Stomach (tissue), 8 donors: ENCODE measurements at regions not wholly inside any gene's neighbourhood (a gene's known extent, or its start where the extent isn't known, plus 50 kb on each side); places are given as distances from the start of the nearest gene placed in this dataset.
"Not testable (repeated sequence)": the region's sequence is repeated elsewhere in the genome, so short reads cannot be mapped to it uniquely, and the experiment has no call there.

Source experiments
- DNase-seq, 2 donors: peaks; one replicate each; pipeline versions ENCODE4 v3.0.0 to v3.0.0-alpha.2; 2013 to 2019
- H3K27ac ChIP-seq, 5 donors: fragments of 200-600 bp in 4 of 5; sonication (generic) in 4 of 5; one replicate each; pipeline ENCODE4 v1.5.1; 2013 to 2019; ENCODE audit warnings: mild to moderate bottlenecking in 1 of 5, moderate library complexity in 1 of 5
- H3K27me3 ChIP-seq, 3 donors: fragments of 200-600 bp; sonication (generic); one replicate each; pipeline ENCODE4 v1.5.1; 2017 to 2019; ENCODE audit warnings: mixed run types in 1 of 3
- H3K36me3 ChIP-seq, 4 donors: fragments of 200-600 bp; sonication (generic); 1 replicate in 3 of 4; 2 replicates in 1 of 4; pipeline ENCODE4 v1.5.1; 2016 to 2019
- H3K4me1 ChIP-seq, 4 donors: fragments of 200-600 bp; sonication (generic); one replicate each; pipeline ENCODE4 v1.5.1; 2016 to 2019
- H3K4me3 ChIP-seq, 4 donors: fragments of 200-600 bp; sonication (generic) in 3 of 4; one replicate each; pipeline ENCODE4 v1.5.1; 2016 to 2019; ENCODE audit warnings: mild to moderate bottlenecking in 1 of 4
- H3K9me3 ChIP-seq, 4 donors: fragments of 200-600 bp; sonication (generic); one replicate each; pipeline ENCODE4 v1.5.1; 2016 to 2019
- EP300 ChIP-seq: sonication (generic); formaldehyde crosslinking; IDR thresholded peaks from one replicate; pipeline ENCODE4 v1.6.1; 2017; ENCODE audit warnings: antibody characterized with exemption
- POLR2A ChIP-seq, 4 donors: fragments of 450-650 bp; IDR thresholded peaks; one replicate each; pipeline ENCODE4 v1.6.1; 2016; ENCODE audit warnings: antibody characterized with exemption in 4 of 4, control low read depth in 2 of 4, mild to moderate bottlenecking in 1 of 4, moderate library complexity in 1 of 4
- POLR2AphosphoS5 ChIP-seq, 3 donors: sonication (generic); formaldehyde crosslinking; IDR thresholded peaks; one replicate each; pipeline ENCODE4 v1.6.1; 2016; ENCODE audit warnings: antibody characterized with exemption in 3 of 3
- WGBS, 5 donors: extraction: QIAGEN DNeasy Blood & Tissue Kit in 3 of 5; methylation state at CpG; one replicate each; pipeline versions ENCODE4 v1.1.5 to v1.1.7; 2013 to 2018; 5-methylcytosine and 5-hydroxymethylcytosine counted together
- intact Hi-C: fragments of 100-400 bp; cut with DNase I; formaldehyde crosslinking; loops from one replicate; pipeline ENCODE4 v1.15.1; 2023; ENCODE audit warnings: low total_unique reads
- TF ChIP-seq, protein P1 (sequence below), 7 experiments: fragments of 450-650 bp in 4 of 7; fragments of 200-600 bp in 3 of 7; sonication (generic) in 3 of 7; IDR thresholded peaks; one replicate each; pipeline ENCODE4 v1.5.1; 2016 to 2019; ENCODE audit warnings: antibody characterized with exemption in 7 of 7, control low read depth in 2 of 7, mild to moderate bottlenecking in 1 of 7
- donor health status: healthy with polysubstance abuse.
- donor health status: Bipolar disorder and iron deficiency.
- donor health status: healthy.

DNA sequence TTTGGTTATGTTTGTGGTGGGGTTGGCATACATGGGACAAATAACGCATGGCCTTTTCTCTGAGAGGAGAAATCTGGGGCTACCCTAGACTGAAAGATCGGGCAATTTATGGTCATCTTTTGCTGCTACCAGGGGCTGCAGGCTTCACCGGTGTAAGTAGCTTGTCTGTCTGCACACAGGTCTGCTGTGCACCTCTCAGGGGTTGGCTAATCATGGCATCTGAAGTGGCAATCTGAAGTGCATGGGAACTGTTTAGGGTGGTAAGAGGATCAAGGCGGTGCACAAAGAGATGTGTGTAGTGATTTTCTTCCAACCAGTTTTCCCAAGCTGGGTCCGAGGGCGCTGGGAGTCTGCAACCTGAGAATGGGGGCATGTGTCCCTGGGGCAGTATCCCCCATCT, 141.3 kb downstream of the EMP1 start:
- Histone ChIP-seq H3K4me1 (no peaks in the 10 kb centered on the region), H3K27me3 (no peaks in the 10 kb centered on the region), H3K9me3 (no peaks in the 10 kb centered on the region), H3K4me3 (no peak overlapping the region), H3K36me3 (no peaks in the 10 kb centered on the region), H3K27ac (no peak overlapping the region)
- TF ChIP-seq EP300: no peak
- TF ChIP-seq POLR2AphosphoS5 (IDR thresholded peaks at IDR 0.05): no peak
- TF ChIP-seq, protein P1, sequence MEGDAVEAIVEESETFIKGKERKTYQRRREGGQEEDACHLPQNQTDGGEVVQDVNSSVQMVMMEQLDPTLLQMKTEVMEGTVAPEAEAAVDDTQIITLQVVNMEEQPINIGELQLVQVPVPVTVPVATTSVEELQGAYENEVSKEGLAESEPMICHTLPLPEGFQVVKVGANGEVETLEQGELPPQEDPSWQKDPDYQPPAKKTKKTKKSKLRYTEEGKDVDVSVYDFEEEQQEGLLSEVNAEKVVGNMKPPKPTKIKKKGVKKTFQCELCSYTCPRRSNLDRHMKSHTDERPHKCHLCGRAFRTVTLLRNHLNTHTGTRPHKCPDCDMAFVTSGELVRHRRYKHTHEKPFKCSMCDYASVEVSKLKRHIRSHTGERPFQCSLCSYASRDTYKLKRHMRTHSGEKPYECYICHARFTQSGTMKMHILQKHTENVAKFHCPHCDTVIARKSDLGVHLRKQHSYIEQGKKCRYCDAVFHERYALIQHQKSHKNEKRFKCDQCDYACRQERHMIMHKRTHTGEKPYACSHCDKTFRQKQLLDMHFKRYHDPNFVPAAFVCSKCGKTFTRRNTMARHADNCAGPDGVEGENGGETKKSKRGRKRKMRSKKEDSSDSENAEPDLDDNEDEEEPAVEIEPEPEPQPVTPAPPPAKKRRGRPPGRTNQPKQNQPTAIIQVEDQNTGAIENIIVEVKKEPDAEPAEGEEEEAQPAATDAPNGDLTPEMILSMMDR (IDR thresholded peaks at IDR 0.05): no peak
- TF ChIP-seq POLR2A (IDR thresholded peaks at IDR 0.05): no peak
- intact Hi-C loops: no loop called here
- no peak for DNase-seq
- WGBS, 5 donors: 78 to 82% (median 79%) methylated on average over 6 of the region's 6 CpGs

- no peaks in the 10 kb centered on the region for H3K36me3 ChIP-seq
- no peak overlapping the region for H3K27ac ChIP-seq
- intact Hi-C loops: no loop called here
- H3K27me3 ChIP-seq: no peaks in the 10 kb centered on the region
- DNase-seq: no peak
- H3K4me1 ChIP-seq: no peaks in the 10 kb centered on the region
- H3K4me3 ChIP-seq: no peak overlapping the region
- H3K9me3 ChIP-seq: peaks cover 0 to 7% (median 0%) of the 10 kb centered on the region in 4 donors
- 86 to 95% (median 93%) methylated on average over 4 of the region's 4 CpGs for WGBS, 5 donors
- TF ChIP-seq EP300: no peak
- TF ChIP-seq, protein P1 (IDR thresholded peaks at IDR 0.05): no peak
- no peak for TF ChIP-seq POLR2AphosphoS5 (IDR thresholded peaks at IDR 0.05)
These were observed 139.7 kb downstream of the EMP1 start for GRCh38 chr12:13336216-13336615.

DNA sequence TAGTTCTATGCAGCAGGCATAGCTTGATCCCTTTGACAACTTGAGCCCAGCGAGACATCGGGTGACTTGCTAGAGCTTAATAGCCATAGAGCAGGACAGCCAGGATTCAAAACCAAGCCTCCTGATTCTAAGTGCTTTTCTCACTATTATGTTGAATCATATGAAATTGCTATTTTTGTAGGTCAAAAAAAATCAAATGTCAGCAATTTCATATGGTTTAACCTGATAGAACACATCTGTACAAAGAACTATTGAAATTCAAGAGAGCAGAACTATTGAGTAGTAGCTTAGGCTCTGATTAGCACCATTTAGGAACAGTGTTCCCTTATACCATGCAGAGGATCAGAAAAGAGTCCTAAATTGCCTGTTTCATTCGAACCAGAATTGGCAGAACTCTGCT, 132.0 kb downstream of the EMP1 start:
- TF ChIP-seq POLR2A (IDR thresholded peaks at IDR 0.05): no peak
- TF ChIP-seq, protein P1 (IDR thresholded peaks at IDR 0.05): no peak
- TF ChIP-seq EP300: no peak
- no peak for TF ChIP-seq POLR2AphosphoS5 (IDR thresholded peaks at IDR 0.05)
- H3K4me1 ChIP-seq: no peaks in the 10 kb centered on the region
- DNase-seq: no peak
- no peaks in the 10 kb centered on the region for H3K36me3 ChIP-seq
- H3K27ac ChIP-seq: no peak overlapping the region
- no peak overlapping the region for H3K4me3 ChIP-seq
- intact Hi-C loops: no loop called here
- H3K27me3 ChIP-seq: no peaks in the 10 kb centered on the region
- WGBS, 5 donors: 78 to 90% (median 88%) methylated on average over 3 of the region's 3 CpGs
- H3K9me3 ChIP-seq: peaks cover 0 to 9% (median 0%) of the 10 kb centered on the region in 4 donors

DNA sequence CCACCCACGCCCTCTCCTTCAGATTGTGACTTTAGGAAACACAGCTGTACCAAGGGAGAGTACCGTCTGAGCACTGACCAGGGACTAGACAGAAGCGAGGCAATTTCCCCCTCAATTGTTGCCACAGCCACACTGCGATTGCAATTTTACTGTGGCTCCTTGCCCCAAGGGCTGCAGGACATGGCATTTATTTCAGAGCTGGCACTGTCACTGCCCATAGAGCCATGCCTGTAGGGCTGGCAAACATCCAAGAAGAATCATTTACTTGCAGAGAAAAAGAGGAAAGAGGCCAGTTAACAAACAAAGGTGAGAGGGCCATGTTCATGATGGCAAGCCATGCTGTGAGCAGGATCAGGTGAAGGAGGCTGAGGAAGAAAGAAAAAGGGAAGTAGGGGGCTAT, 129.6 kb downstream of the EMP1 start:
- Histone ChIP-seq H3K4me1 (no peaks in the 10 kb centered on the region), H3K27me3 (no peaks in the 10 kb centered on the region), H3K9me3 (peaks cover 0 to under 1% (median 0%) of the 10 kb centered on the region in 4 donors), H3K4me3 (no peak overlapping the region), H3K27ac (no peak overlapping the region), H3K36me3 (no peaks in the 10 kb centered on the region)
- intact Hi-C loops: no loop called here
- DNase-seq: no peak
- TF ChIP-seq, protein P1 (IDR thresholded peaks at IDR 0.05): no peak
- TF ChIP-seq POLR2A (IDR thresholded peaks at IDR 0.05) (no peak), EP300 (no peak), POLR2AphosphoS5 (IDR thresholded peaks at IDR 0.05) (no peak)
- WGBS, 5 donors: 75 to 86% (median 79%) methylated on average over 4 of the region's 4 CpGs

- H3K4me3 ChIP-seq, H3K36me3 ChIP-seq, H3K27me3 ChIP-seq, H3K4me1 ChIP-seq, DNase-seq, intact Hi-C loops, H3K27ac ChIP-seq, H3K9me3 ChIP-seq: not testable (repeated sequence)
- WGBS, 5 donors: 80 to 96% (median 86%) methylated on average over 2 to 3 of the region's 3 CpGs
These were observed 128.5 kb downstream of the EMP1 start for GRCh38 chr12:13325037-13325436.
